SK-N-SH treated with all-trans-retinoic acid at 6 μM for 48 hours (cell line): ENCODE measurements at regions not wholly inside any gene's neighbourhood (a gene's known extent, or its start where the extent isn't known, plus 50 kb on each side); places are given as distances from the start of the nearest gene placed in this dataset.

Source experiments
- ARNTL ChIP-seq: fragments of 450-650 bp; formaldehyde crosslinking; IDR thresholded peaks from 2 replicates; pipeline ENCODE4 v1.5.0; 2020; ENCODE audit warnings: low read depth, mild to moderate bottlenecking, moderate library complexity, borderline replicate concordance
- BACH2 ChIP-seq: fragments of 250-450 bp; sonication (Bioruptor Pico); IDR thresholded peaks from 2 replicates; pipeline ENCODE4 v1.9.0; 2021; ENCODE audit warnings: mild to moderate bottlenecking, borderline replicate concordance
- CSDC2 ChIP-seq: fragments of 250-450 bp; sonication (Bioruptor Pico); IDR thresholded peaks from 2 replicates; pipeline ENCODE4 v1.5.0; 2020; ENCODE audit warnings: mild to moderate bottlenecking, moderate library complexity
- GLIS3 ChIP-seq: fragments of 250-450 bp; sonication (Bioruptor Pico); IDR thresholded peaks from 2 replicates; pipeline ENCODE4 v1.5.0; 2020; ENCODE audit warnings: mild to moderate bottlenecking, moderate library complexity
- ISL1 ChIP-seq: fragments of 250-450 bp; sonication (Bioruptor Pico); IDR thresholded peaks from 2 replicates; pipeline ENCODE4 v2.1.2; 2022; ENCODE audit warnings: mild to moderate bottlenecking, moderate library complexity
- OSR1 ChIP-seq: fragments of 250-450 bp; sonication (Bioruptor Pico); IDR thresholded peaks from 2 replicates; pipeline ENCODE4 v1.8.0; 2022; ENCODE audit warnings: moderate library complexity, mild to moderate bottlenecking, inconsistent platforms
- RARB ChIP-seq: fragments of 250-450 bp; sonication (Bioruptor Pico); IDR thresholded peaks from 2 replicates; pipeline ENCODE4 v1.8.0; 2021; ENCODE audit warnings: mild to moderate bottlenecking, moderate library complexity
- TCF4 ChIP-seq: fragments of 250-450 bp; sonication (Bioruptor Pico); IDR thresholded peaks from 2 replicates; pipeline ENCODE4 v1.8.0; 2021; ENCODE audit warnings: mild to moderate bottlenecking, moderate library complexity, borderline replicate concordance
- TOX ChIP-seq: fragments of 250-450 bp; sonication (Bioruptor Pico); IDR thresholded peaks from 2 replicates; pipeline ENCODE4 v1.8.0; 2021; ENCODE audit warnings: mild to moderate bottlenecking, moderate library complexity, borderline replicate concordance
- ZFP3 ChIP-seq: fragments of 250-450 bp; sonication (Bioruptor Pico); IDR thresholded peaks from 2 replicates; pipeline ENCODE4 v1.5.0; 2020; ENCODE audit warnings: mild to moderate bottlenecking, moderate library complexity
- ZFP30 ChIP-seq: fragments of 450-650 bp; formaldehyde crosslinking; IDR thresholded peaks from 2 replicates; pipeline ENCODE4 v1.5.0; 2022; ENCODE audit warnings: mild to moderate bottlenecking, moderate library complexity
- TF ChIP-seq, protein P1 (sequence below): fragments of 250-450 bp; sonication (Bioruptor Pico); IDR thresholded peaks from 2 replicates; pipeline ENCODE4 v1.8.0; 2020; ENCODE audit warnings: mild to moderate bottlenecking, moderate library complexity, borderline replicate concordance
- TF ChIP-seq, protein P2 (sequence below): fragments of 250-450 bp; sonication (Bioruptor Pico); IDR thresholded peaks from 2 replicates; pipeline ENCODE4 v1.5.1; 2020; ENCODE audit warnings: low read depth, mild to moderate bottlenecking, moderate library complexity

DNA sequence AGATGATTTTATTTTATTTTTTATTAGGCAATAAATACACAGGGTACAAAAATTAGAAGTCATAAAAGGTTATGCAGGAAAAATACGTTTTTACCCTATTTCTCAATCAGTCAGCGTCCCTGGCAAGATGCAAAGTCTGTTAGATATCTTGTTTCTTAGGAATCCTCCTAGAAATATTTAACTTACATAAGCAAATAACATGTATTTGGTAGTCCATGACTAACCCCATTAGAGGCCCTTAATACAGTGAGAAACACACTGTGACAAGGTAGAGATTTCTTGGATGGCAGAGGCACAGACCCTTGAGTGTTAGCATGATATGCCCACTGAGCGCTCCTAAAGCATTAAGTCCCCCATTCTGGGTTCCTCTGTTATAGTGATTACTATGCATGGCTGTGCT, 121.2 kb upstream of the ADAMTSL1 start:
- TF ChIP-seq BACH2 (CRISPR knock-in tag) (no peak), ZFP30 (CRISPR knock-in tag) (no peak), ZFP3 (no peak), CSDC2 (no peak), ARNTL (CRISPR knock-in tag) (no peak), TCF4 (CRISPR knock-in tag) (no peak), OSR1 (no peak), ISL1 (CRISPR knock-in tag) (no peak), TOX (CRISPR knock-in tag) (no peak), RARB (no peak), GLIS3 (CRISPR knock-in tag) (no peak)
- TF ChIP-seq, protein P1, sequence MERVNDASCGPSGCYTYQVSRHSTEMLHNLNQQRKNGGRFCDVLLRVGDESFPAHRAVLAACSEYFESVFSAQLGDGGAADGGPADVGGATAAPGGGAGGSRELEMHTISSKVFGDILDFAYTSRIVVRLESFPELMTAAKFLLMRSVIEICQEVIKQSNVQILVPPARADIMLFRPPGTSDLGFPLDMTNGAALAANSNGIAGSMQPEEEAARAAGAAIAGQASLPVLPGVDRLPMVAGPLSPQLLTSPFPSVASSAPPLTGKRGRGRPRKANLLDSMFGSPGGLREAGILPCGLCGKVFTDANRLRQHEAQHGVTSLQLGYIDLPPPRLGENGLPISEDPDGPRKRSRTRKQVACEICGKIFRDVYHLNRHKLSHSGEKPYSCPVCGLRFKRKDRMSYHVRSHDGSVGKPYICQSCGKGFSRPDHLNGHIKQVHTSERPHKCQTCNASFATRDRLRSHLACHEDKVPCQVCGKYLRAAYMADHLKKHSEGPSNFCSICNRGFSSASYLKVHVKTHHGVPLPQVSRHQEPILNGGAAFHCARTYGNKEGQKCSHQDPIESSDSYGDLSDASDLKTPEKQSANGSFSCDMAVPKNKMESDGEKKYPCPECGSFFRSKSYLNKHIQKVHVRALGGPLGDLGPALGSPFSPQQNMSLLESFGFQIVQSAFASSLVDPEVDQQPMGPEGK (CRISPR knock-in tag), result no peak
- TF ChIP-seq, protein P2, sequence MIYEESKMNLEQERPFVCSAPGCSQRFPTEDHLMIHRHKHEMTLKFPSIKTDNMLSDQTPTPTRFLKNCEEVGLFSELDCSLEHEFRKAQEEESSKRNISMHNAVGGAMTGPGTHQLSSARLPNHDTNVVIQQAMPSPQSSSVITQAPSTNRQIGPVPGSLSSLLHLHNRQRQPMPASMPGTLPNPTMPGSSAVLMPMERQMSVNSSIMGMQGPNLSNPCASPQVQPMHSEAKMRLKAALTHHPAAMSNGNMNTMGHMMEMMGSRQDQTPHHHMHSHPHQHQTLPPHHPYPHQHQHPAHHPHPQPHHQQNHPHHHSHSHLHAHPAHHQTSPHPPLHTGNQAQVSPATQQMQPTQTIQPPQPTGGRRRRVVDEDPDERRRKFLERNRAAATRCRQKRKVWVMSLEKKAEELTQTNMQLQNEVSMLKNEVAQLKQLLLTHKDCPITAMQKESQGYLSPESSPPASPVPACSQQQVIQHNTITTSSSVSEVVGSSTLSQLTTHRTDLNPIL (CRISPR knock-in tag), result no peak
